ENCODE measurements at regions not wholly inside any gene's neighbourhood (a gene's known extent, or its start where the extent isn't known, plus 50 kb on each side); places are given as distances from the start of the nearest gene placed in this dataset.

- Histone ChIP-seq H3K4me3 (ENCODE audit: low read length) (no peak overlapping the region), H3K27me3 (ENCODE audit: control insufficient read depth, insufficient read depth, low read length) (no peaks in the 10 kb centered on the region), H3K36me3 (ENCODE audit: insufficient read depth, low read length) (no peaks in the 10 kb centered on the region)
These were observed 1064.4 kb upstream of the ZEB2 start for GRCh38 chr2:145584353-145584752.

GRCh38 chr2:145573608-145574007, 1053.7 kb upstream of the ZEB2 start:
- no peak overlapping the region for H3K9ac ChIP-seq (ENCODE audit: low read depth, low read length)
- H3K36me3 ChIP-seq (ENCODE audit: insufficient read depth, low read length), result no peaks in the 10 kb centered on the region
- no peaks in the 10 kb centered on the region for H3K9me3 ChIP-seq (replicated peaks; ENCODE audit: low read length)
- H3K27me3 ChIP-seq (ENCODE audit: control insufficient read depth, insufficient read depth, low read length), result no peaks in the 10 kb centered on the region
- peaks cover 4% of the 10 kb centered on the region for H3K4me1 ChIP-seq (ENCODE audit: control insufficient read depth, insufficient read depth, low read length)
- H3K4me3 ChIP-seq (ENCODE audit: low read length), result no peak overlapping the region
- no peak overlapping the region for H3K4me2 ChIP-seq (ENCODE audit: low read length)

More at GRCh38 chr2:145584353-145584752, 1064.4 kb upstream of the ZEB2 start:
- no peak overlapping the region for H3K4me2 ChIP-seq (ENCODE audit: low read length)
- H3K9ac ChIP-seq (ENCODE audit: low read depth, low read length), result no peak overlapping the region
- H3K9me3 ChIP-seq (replicated peaks; ENCODE audit: low read length), result no peaks in the 10 kb centered on the region
- no peaks in the 10 kb centered on the region for H3K4me1 ChIP-seq (ENCODE audit: control insufficient read depth, insufficient read depth, low read length)

GRCh38 chr2:145572238-145572637, 1052.3 kb upstream of the ZEB2 start:
- no peak overlapping the region for H3K4me3 ChIP-seq (ENCODE audit: low read length)
- no peak overlapping the region for H3K4me2 ChIP-seq (ENCODE audit: low read length)
- no peak overlapping the region for H3K9ac ChIP-seq (ENCODE audit: low read depth, low read length)
- H3K4me1 ChIP-seq (ENCODE audit: control insufficient read depth, insufficient read depth, low read length), result peaks cover 4% of the 10 kb centered on the region
- no peaks in the 10 kb centered on the region for H3K27me3 ChIP-seq (ENCODE audit: control insufficient read depth, insufficient read depth, low read length)
- no peaks in the 10 kb centered on the region for H3K9me3 ChIP-seq (replicated peaks; ENCODE audit: low read length)
- H3K36me3 ChIP-seq (ENCODE audit: insufficient read depth, low read length), result no peaks in the 10 kb centered on the region

GRCh38 chr2:145569108-145569507, 1049.2 kb upstream of the ZEB2 start:
- Histone ChIP-seq H3K4me2 (ENCODE audit: low read length) (no peak overlapping the region), H3K4me3 (ENCODE audit: low read length) (no peak overlapping the region), H3K36me3 (ENCODE audit: insufficient read depth, low read length) (no peaks in the 10 kb centered on the region), H3K9ac (ENCODE audit: low read depth, low read length) (no peak overlapping the region), H3K9me3 (replicated peaks; ENCODE audit: low read length) (no peaks in the 10 kb centered on the region), H3K4me1 (ENCODE audit: control insufficient read depth, insufficient read depth, low read length) (peaks cover 6% of the 10 kb centered on the region), H3K27me3 (ENCODE audit: control insufficient read depth, insufficient read depth, low read length) (no peaks in the 10 kb centered on the region)

- Histone ChIP-seq H3K9ac (ENCODE audit: low read depth, low read length) (no peak overlapping the region), H3K4me2 (ENCODE audit: low read length) (peak overlapping the region; percentile 5), H3K27me3 (ENCODE audit: control insufficient read depth, insufficient read depth, low read length) (no peaks in the 10 kb centered on the region), H3K4me3 (ENCODE audit: low read length) (no peak overlapping the region), H3K4me1 (ENCODE audit: control insufficient read depth, insufficient read depth, low read length) (peaks cover 9% of the 10 kb centered on the region), H3K9me3 (replicated peaks; ENCODE audit: low read length) (no peaks in the 10 kb centered on the region), H3K36me3 (ENCODE audit: insufficient read depth, low read length) (no peaks in the 10 kb centered on the region)
These were observed 1044.1 kb upstream of the ZEB2 start for GRCh38 chr2:145563741-145564615.

DNA sequence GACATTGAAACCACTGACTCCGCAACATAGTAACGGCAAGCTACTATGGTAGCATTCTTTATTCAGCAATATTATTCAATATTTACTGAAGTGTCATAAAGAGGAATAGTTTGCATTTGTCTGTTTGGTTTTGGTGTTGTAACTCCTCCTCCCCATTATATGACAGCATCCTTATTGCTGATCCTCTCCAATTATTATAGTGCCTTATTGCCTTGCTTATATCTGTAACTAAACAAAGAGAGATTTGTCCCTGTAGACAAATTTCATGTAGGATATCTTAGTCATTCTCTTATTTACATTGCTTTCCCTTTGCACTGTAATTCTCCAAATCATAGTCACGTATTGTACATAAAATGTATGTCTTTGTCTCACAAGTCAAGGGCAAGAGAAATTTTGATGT, 1041.2 kb upstream of the ZEB2 start:
- Histone ChIP-seq H3K36me3 (ENCODE audit: insufficient read depth, low read length) (no peaks in the 10 kb centered on the region), H3K4me2 (ENCODE audit: low read length) (no peak overlapping the region), H3K9ac (ENCODE audit: low read depth, low read length) (no peak overlapping the region), H3K4me3 (ENCODE audit: low read length) (no peak overlapping the region), H3K9me3 (replicated peaks; ENCODE audit: low read length) (no peaks in the 10 kb centered on the region), H3K4me1 (ENCODE audit: control insufficient read depth, insufficient read depth, low read length) (peaks cover 7% of the 10 kb centered on the region), H3K27me3 (ENCODE audit: control insufficient read depth, insufficient read depth, low read length) (no peaks in the 10 kb centered on the region)

DNA sequence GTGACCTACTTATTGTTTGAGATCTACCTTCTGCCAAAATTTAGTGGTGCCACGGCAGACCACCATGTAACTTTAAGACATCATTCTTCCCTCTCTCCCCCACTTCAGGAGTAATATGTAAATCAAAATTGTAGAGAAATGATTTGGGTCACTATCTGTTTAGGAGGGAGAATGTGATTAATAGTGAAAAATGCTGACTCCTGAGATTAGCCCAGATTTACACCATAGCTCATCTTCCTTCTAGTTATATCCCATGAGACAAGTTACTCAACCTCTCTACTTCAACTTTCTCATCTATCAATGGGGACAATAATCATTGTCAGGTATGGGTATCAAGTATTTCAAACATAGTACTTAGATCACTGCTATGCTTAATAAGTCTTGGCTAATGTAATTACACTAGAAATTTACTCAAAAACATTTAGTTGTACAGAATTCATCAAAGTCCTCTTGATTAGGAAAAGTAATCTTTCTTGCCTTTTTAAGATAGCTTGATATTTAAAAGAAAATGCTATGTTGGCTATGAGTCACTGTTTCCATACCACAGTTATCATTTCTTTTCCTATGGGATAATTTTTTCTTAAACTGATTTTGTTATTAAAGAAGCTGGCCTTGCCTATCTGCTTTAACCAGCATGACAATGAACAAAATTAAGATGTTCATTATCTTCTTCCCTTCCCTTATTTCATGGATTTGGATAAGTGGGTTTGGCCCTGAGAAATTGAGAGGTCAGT, 1038.9 kb upstream of the ZEB2 start:
- Histone ChIP-seq H3K27me3 (ENCODE audit: control insufficient read depth, insufficient read depth, low read length) (no peaks in the 10 kb centered on the region), H3K4me1 (ENCODE audit: control insufficient read depth, insufficient read depth, low read length) (peaks cover 2% of the 10 kb centered on the region), H3K36me3 (ENCODE audit: insufficient read depth, low read length) (no peaks in the 10 kb centered on the region), H3K4me2 (ENCODE audit: low read length) (no peak overlapping the region), H3K4me3 (ENCODE audit: low read length) (no peak overlapping the region), H3K9me3 (replicated peaks; ENCODE audit: low read length) (no peaks in the 10 kb centered on the region), H3K9ac (ENCODE audit: low read depth, low read length) (no peak overlapping the region)

DNA sequence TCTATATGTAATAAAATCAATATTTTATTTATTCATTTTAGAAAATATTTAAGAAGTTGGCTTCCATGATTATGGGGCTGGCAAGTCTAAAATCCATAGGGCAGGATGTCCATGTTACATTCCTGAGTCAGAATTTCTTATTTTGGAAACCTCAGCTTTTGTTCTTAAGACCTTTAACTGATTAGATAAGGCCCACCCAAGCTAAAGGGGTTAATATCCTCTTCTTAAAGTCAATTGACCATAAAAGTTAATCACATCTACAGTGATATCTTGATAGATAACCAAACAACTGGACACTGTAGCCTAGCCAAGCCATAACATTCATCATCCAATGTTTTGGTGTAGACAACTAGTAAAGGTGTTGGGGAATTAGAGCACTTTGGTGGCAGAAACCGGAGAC, 1035.4 kb upstream of the ZEB2 start:
- Histone ChIP-seq H3K9ac (ENCODE audit: low read depth, low read length) (no peak overlapping the region), H3K4me2 (ENCODE audit: low read length) (no peak overlapping the region), H3K4me3 (ENCODE audit: low read length) (no peak overlapping the region), H3K27me3 (ENCODE audit: control insufficient read depth, insufficient read depth, low read length) (no peaks in the 10 kb centered on the region), H3K36me3 (ENCODE audit: insufficient read depth, low read length) (no peaks in the 10 kb centered on the region), H3K9me3 (replicated peaks; ENCODE audit: low read length) (no peaks in the 10 kb centered on the region), H3K4me1 (ENCODE audit: control insufficient read depth, insufficient read depth, low read length) (no peaks in the 10 kb centered on the region)

DNA sequence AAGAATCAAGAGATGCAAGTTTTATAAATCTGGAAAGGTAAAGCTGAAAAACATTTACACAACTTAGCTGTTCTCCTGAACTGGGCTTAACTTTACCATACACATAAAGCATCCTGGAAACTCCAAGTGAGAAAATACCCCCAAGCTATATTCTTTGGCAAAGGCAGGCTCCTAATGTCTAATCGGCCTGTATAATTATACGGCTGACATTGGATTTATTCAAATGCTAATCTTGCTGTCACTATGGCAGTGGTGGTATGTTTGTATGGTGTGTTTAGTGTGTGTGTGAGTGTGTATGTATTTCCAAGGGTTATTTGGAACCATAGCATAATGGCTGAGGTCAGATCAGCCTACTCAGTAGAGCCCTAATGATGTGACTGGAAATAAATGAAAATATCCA, 1031.8 kb upstream of the ZEB2 start:
- Histone ChIP-seq H3K9me3 (replicated peaks; ENCODE audit: low read length) (no peaks in the 10 kb centered on the region), H3K4me3 (ENCODE audit: low read length) (no peak overlapping the region), H3K4me2 (ENCODE audit: low read length) (no peak overlapping the region), H3K27me3 (ENCODE audit: control insufficient read depth, insufficient read depth, low read length) (no peaks in the 10 kb centered on the region), H3K4me1 (ENCODE audit: control insufficient read depth, insufficient read depth, low read length) (no peaks in the 10 kb centered on the region), H3K36me3 (ENCODE audit: insufficient read depth, low read length) (no peaks in the 10 kb centered on the region), H3K9ac (ENCODE audit: low read depth, low read length) (no peak overlapping the region)

- Histone ChIP-seq H3K36me3 (ENCODE audit: insufficient read depth, low read length) (no peaks in the 10 kb centered on the region), H3K4me3 (ENCODE audit: low read length) (no peak overlapping the region), H3K9ac (ENCODE audit: low read depth, low read length) (no peak overlapping the region), H3K27me3 (ENCODE audit: control insufficient read depth, insufficient read depth, low read length) (no peaks in the 10 kb centered on the region), H3K4me2 (ENCODE audit: low read length) (no peak overlapping the region), H3K9me3 (replicated peaks; ENCODE audit: low read length) (no peaks in the 10 kb centered on the region), H3K4me1 (ENCODE audit: control insufficient read depth, insufficient read depth, low read length) (no peaks in the 10 kb centered on the region)
These were observed 1028.6 kb upstream of the ZEB2 start for GRCh38 chr2:145548479-145548878.

GRCh38 chr2:145547620-145548019, 1027.7 kb upstream of the ZEB2 start:
- Histone ChIP-seq H3K27me3 (ENCODE audit: control insufficient read depth, insufficient read depth, low read length) (no peaks in the 10 kb centered on the region), H3K4me2 (ENCODE audit: low read length) (no peak overlapping the region), H3K4me3 (ENCODE audit: low read length) (no peak overlapping the region), H3K9me3 (replicated peaks; ENCODE audit: low read length) (no peaks in the 10 kb centered on the region), H3K4me1 (ENCODE audit: control insufficient read depth, insufficient read depth, low read length) (no peaks in the 10 kb centered on the region), H3K9ac (ENCODE audit: low read depth, low read length) (no peak overlapping the region), H3K36me3 (ENCODE audit: insufficient read depth, low read length) (no peaks in the 10 kb centered on the region)

Measured in skeletal muscle satellite cell (primary cell).